Pancreas (tissue), 10 donors: ENCODE measurements at regions not wholly inside any gene's neighbourhood (a gene's known extent, or its start where the extent isn't known, plus 50 kb on each side); places are given as distances from the start of the nearest gene placed in this dataset.
A peak's percentile ranks its signal among the peaks of the same experiment; 100 is the strongest.

ENCODE experiments used
- ATAC-seq, 4 donors: fragments of 200-7000 bp; cut with Tn5 transposase; one replicate each; pipeline versions ENCODE4 v1.8.0 to v1.9.1; 2020; ENCODE audit warnings: mild to moderate bottlenecking in 4 of 4, moderate library complexity in 4 of 4
- DNase-seq, 6 donors: peaks; one replicate each; pipeline ENCODE4 v3.0.0-alpha.2; 2020
- FAIRE-seq: peaks from 2 replicates; lab custom pipeline; 2012; peaks lifted over from hg19 to GRCh38; lab: Jason Lieb, UNC
- H3K27ac ChIP-seq, 4 donors: fragments of 200-600 bp; sonication (generic); 1 replicate in 3 of 4; 2 replicates in 1 of 4; pipeline versions ENCODE4 v1.5.0 to v1.8.0; 2020
- H3K27me3 ChIP-seq, 4 donors: fragments of 200-600 bp; one replicate each; pipeline ENCODE4 v1.8.0; 2021
- H3K36me3 ChIP-seq, 3 donors: fragments of 200-600 bp; sonication (generic) in 1 of 3; one replicate each; pipeline versions ENCODE4 v1.5.0 to v1.8.0; 2020 to 2021
- H3K4me1 ChIP-seq, 3 donors: fragments of 200-600 bp; one replicate each; pipeline ENCODE4 v1.8.0; 2021
- H3K4me3 ChIP-seq, 4 donors: fragments of 200-600 bp; sonication (generic) in 2 of 4; one replicate each; pipeline versions ENCODE4 v1.5.0 to v1.8.0; 2020 to 2021
- H3K9me3 ChIP-seq, 4 donors: fragments of 200-600 bp; one replicate each; pipeline ENCODE4 v1.8.0; 2021
- WGBS, 2 donors: extraction: QIAGEN DNeasy Blood & Tissue Kit; methylation state at CpG; one replicate each; pipeline ENCODE4 v1.1.7; 2013; 5-methylcytosine and 5-hydroxymethylcytosine counted together
- intact Hi-C, 3 donors: fragments of 100-400 bp; cut with DNase I; formaldehyde crosslinking; loops; one replicate each; pipeline versions ENCODE4 v1.11.1 to v1.14.2; 2022
- TF ChIP-seq, protein P1 (sequence below), 4 donors: fragments of 200-600 bp; sonication (generic) in 3 of 4; IDR thresholded peaks; one replicate each; pipeline versions ENCODE4 v1.5.0 to v1.8.0; 2021; ENCODE audit warnings: antibody characterized with exemption in 4 of 4
- donor health status: healthy with polysubstance abuse.
- donor health status: DM: no; HTN: no; CAD: no; lungs with moderate emphysema.
- donor health status: DM: no; HTN: no; CAD: no.
- donor health status: control.
- donor health status: control.
- donor health status: Bipolar disorder and iron deficiency.
- donor health status: DM: yes; HTN: yes; CAD: no.
- donor health status: DM: no; HTN: no; CAD: no.
- donor health status: DM: no; HTN: no; CAD: no.
- donor health status: DM: yes; HTN: yes; CAD: no.

DNA sequence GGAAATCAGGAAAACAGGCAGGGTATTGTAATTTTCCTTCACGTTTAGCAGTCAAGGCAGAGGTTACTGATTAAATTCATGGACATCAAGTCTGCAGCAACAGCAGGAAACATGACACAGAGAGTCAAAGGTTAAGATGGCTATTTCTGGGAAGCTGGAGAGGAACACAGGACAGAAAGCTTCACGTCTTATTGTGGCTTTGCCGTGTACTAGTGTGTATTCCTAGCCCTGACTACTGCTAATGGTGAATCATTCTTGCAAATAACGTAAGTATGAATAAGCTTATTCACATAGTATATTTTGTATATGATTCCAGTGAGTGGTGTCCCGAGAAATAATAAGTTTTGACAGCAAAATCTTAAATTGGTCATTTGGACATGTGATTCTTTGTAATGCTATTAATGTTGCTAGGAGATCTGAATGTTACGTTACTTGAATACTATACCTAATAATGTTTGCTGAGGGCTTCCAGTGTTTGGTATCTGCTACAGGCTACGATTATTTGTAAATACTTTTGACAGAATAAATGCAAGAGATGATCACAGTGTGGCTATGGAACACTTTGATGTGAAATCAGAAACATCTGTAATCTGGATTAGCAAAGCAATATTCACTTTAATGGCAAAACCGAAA, 77.4 kb downstream of the DISP1 start:
- H3K4me3 ChIP-seq = no peak overlapping the region
- no peak for FAIRE-seq
- no peaks in the 10 kb centered on the region for H3K27me3 ChIP-seq
- no peaks in the 10 kb centered on the region for H3K36me3 ChIP-seq
- no peak for DNase-seq
- TF ChIP-seq, protein P1, sequence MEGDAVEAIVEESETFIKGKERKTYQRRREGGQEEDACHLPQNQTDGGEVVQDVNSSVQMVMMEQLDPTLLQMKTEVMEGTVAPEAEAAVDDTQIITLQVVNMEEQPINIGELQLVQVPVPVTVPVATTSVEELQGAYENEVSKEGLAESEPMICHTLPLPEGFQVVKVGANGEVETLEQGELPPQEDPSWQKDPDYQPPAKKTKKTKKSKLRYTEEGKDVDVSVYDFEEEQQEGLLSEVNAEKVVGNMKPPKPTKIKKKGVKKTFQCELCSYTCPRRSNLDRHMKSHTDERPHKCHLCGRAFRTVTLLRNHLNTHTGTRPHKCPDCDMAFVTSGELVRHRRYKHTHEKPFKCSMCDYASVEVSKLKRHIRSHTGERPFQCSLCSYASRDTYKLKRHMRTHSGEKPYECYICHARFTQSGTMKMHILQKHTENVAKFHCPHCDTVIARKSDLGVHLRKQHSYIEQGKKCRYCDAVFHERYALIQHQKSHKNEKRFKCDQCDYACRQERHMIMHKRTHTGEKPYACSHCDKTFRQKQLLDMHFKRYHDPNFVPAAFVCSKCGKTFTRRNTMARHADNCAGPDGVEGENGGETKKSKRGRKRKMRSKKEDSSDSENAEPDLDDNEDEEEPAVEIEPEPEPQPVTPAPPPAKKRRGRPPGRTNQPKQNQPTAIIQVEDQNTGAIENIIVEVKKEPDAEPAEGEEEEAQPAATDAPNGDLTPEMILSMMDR (IDR thresholded peaks at IDR 0.05) = no peak
- no peak for ATAC-seq
- 82 to 83% methylated on average over 8 of the region's 8 CpGs for WGBS, 2 donors
- intact Hi-C loops = no loop called here
- peaks cover 0 to 3% (median 0%) of the 10 kb centered on the region in 3 donors for H3K4me1 ChIP-seq
- H3K9me3 ChIP-seq = no peaks in the 10 kb centered on the region
- H3K27ac ChIP-seq = no peak overlapping the region

DNA sequence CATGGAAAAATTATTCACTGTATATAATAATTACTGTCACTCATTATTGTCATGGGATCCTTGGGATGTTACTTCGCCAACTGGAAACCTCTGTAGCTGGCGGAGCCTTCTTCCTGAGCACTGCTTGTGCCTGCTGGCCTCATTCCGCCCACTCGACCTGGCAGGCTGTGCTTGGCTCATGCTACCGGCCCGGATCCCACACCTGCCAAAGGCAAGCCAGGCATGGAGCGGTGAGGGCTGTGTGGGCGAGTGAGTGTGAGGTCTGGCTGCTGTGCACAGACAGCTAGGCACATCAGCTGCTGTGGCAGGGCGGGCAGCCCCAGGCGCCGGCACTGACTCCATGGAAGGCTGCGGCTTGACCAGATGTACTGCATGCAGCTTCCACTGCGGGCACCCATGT, 78.4 kb downstream of the DISP1 start:
- H3K27ac ChIP-seq = no peak overlapping the region
- DNase-seq (peak in 1 of 6 donors; percentile 40), FAIRE-seq (no peak), ATAC-seq (no peak)
- H3K4me3 ChIP-seq = no peak overlapping the region
- H3K27me3 ChIP-seq = no peaks in the 10 kb centered on the region
- no peaks in the 10 kb centered on the region for H3K36me3 ChIP-seq
- intact Hi-C loops = no loop called here
- no peaks in the 10 kb centered on the region for H3K9me3 ChIP-seq
- WGBS, 2 donors = 93 to 97% methylated on average over 13 of the region's 13 CpGs
- TF ChIP-seq, protein P1 (IDR thresholded peaks at IDR 0.05) = no peak
- H3K4me1 ChIP-seq = peaks cover 0 to 6% (median under 1%) of the 10 kb centered on the region in 3 donors

DNA sequence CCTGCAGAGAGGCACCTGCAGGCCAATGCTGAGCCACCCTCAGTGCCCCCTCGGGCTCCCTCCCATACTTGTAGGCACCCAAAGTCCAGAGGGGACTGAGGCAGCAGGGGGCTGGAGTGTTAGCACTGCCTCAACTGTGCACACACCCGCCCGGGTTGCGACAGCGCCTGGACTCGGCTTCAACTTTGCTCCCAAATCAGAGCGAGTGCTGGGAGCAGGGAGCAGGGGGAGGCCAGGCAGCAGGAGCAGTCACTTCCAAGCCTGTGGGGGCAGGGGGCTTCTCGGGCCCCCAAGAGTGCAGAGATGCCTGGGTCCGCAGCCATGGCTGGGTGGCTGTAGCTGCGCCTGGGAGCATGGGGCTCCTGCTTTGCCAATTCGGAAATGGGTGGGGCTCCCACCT, 79.5 kb downstream of the DISP1 start:
- no peak overlapping the region for H3K27ac ChIP-seq
- H3K4me1 ChIP-seq = peaks cover 0 to 10% (median 6%) of the 10 kb centered on the region in 3 donors
- H3K9me3 ChIP-seq = no peaks in the 10 kb centered on the region
- intact Hi-C loops = no loop called here
- ATAC-seq (no peak), DNase-seq (peak in 1 of 6 donors; percentile 57), FAIRE-seq (no peak)
- WGBS, 2 donors = 95 to 97% methylated on average over 11 of the region's 11 CpGs
- TF ChIP-seq, protein P1 (IDR thresholded peaks at IDR 0.05) = no peak
- no peak overlapping the region for H3K4me3 ChIP-seq
- no peaks in the 10 kb centered on the region for H3K27me3 ChIP-seq
- no peaks in the 10 kb centered on the region for H3K36me3 ChIP-seq

DNA sequence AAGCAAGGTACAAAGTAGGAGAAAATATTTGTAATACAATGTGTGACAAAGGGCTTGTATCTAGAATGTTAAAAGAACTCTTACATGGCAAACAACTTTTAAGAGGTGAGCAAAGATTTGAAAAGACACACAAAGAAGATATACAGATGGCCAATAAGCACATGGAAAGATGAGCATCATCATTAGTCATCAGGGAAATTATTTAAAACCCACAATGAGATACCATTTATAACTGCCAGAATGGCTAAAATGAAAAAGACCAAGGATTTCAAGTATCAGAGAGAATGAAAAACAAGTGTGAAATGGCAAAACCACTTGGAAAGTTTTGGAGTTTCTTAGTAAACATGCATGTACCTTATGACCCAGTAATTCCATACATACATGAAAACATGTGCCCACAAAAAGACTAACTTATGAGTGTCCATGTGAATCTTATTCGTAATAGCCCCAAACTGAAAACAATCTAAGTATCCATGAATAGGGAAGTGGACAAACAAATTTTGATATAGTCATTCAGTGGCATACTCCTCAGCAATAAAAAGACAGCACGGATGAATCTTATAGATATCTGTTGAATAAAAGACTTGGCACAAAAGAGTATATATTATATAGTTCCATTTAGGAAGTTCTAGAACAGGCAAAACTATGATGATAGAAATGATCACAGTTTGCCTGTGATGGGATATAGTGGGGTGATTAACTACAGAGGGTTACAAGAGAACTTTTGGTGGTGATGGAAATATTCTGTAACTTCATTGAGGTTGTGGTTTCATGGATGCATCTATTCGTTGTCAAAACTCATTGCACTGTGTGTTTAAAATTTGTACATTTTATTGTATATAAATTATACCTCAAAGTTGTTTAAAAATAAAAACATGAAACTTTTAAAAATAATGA, 82.0 kb downstream of the DISP1 start:
- intact Hi-C loops = no loop called here
- TF ChIP-seq, protein P1 (IDR thresholded peaks at IDR 0.05) = no peak
- Histone ChIP-seq H3K27ac (no peak overlapping the region), H3K4me3 (peak overlapping the region in 1 of 4 donors; percentile 14), H3K36me3 (no peaks in the 10 kb centered on the region), H3K27me3 (no peaks in the 10 kb centered on the region), H3K4me1 (peaks cover 0 to 10% (median 6%) of the 10 kb centered on the region in 3 donors), H3K9me3 (no peaks in the 10 kb centered on the region)
- no peak for FAIRE-seq
- no peak for ATAC-seq
- 82 to 93% methylated on average over 3 of the region's 3 CpGs for WGBS, 2 donors
- no peak for DNase-seq
